BJ (cell line): ENCODE measurements at regions not wholly inside any gene's neighbourhood (a gene's known extent, or its start where the extent isn't known, plus 50 kb on each side); places are given as distances from the start of the nearest gene placed in this dataset.
"Not testable (repeated sequence)": the region's sequence is repeated elsewhere in the genome, so short reads cannot be mapped to it uniquely, and the experiment has no call there.

Experiments
- CTCF ChIA-PET: fragments of 350-600 bp; formaldehyde crosslinking; extraction: SDS; loops from one replicate; lab custom pipeline; 2021; ENCODE audit warnings: antibody characterized with exemption, inconsistent platforms; lab: Yijun Ruan, JAX
- POLR2A ChIA-PET: fragments of 300-600 bp; sonication (Branson Sonifier 250); formaldehyde crosslinking; extraction: SDS; loops from one replicate; lab custom pipeline; 2021; ENCODE audit warnings: antibody characterized with exemption; lab: Charles Lee
- DNase-seq: peaks from one replicate; pipeline ENCODE4 v3.0.0-alpha.2; 2011; ENCODE audit warnings: low read depth
- H3K27me3 ChIP-seq: 2 replicates; pipeline ENCODE4 v1.6.0; 2011; ENCODE audit warnings: low read length; ENCODE audit not compliant: control insufficient read depth, insufficient read depth
- H3K36me3 ChIP-seq: 2 replicates; pipeline ENCODE4 v1.5.1; 2011; ENCODE audit warnings: low read length; ENCODE audit not compliant: control insufficient read depth, insufficient read depth
- H3K4me3 ChIP-seq: 2 replicates; pipeline ENCODE4 v1.5.1; 2011; ENCODE audit warnings: low read depth, mild to moderate bottlenecking, control low read depth, low read length
- CTCF ChIP-seq: IDR thresholded peaks from 2 replicates; pipeline ENCODE4 v1.5.1; 2011; ENCODE audit warnings: low read depth, mild to moderate bottlenecking, control low read depth, inconsistent platforms, low read length, moderate library complexity; ENCODE audit not compliant: insufficient read depth

GRCh38 chr4:148630051-148630450 is 187.8 kb upstream of the NR3C2 start:
- POLR2A ChIA-PET, result no interaction called here
- Histone ChIP-seq H3K4me3 (no peak overlapping the region), H3K36me3 (no peaks in the 10 kb centered on the region), H3K27me3 (no peaks in the 10 kb centered on the region)
- DNase-seq, result no peak
- TF ChIP-seq CTCF, result no peak
- CTCF ChIA-PET, result no interaction called here

GRCh38 chr4:148618856-148619255 is 176.6 kb upstream of the NR3C2 start:
- TF ChIP-seq CTCF, result no peak
- Histone ChIP-seq H3K36me3 (no peaks in the 10 kb centered on the region), H3K27me3 (no peaks in the 10 kb centered on the region), H3K4me3 (no peak overlapping the region)
- ChIA-PET POLR2A (no interaction called here), CTCF (no interaction called here)
- no peak for DNase-seq

- TF ChIP-seq CTCF, result no peak
- ChIA-PET CTCF (no interaction called here), POLR2A (no interaction called here)
- no peaks in the 10 kb centered on the region for H3K36me3 ChIP-seq
- no peak overlapping the region for H3K4me3 ChIP-seq
- no peaks in the 10 kb centered on the region for H3K27me3 ChIP-seq
- no peak for DNase-seq
These were observed 166.8 kb upstream of the NR3C2 start for GRCh38 chr4:148608968-148609367.

GRCh38 chr4:148598418-148599207 is 156.4 kb upstream of the NR3C2 start:
- POLR2A ChIA-PET, result not testable (repeated sequence)

GRCh38 chr4:148589182-148589581 is 147.0 kb upstream of the NR3C2 start:
- ChIA-PET CTCF (no interaction called here), POLR2A (no interaction called here)
- Histone ChIP-seq H3K27me3 (no peaks in the 10 kb centered on the region), H3K36me3 (no peaks in the 10 kb centered on the region), H3K4me3 (no peak overlapping the region)
- no peak for DNase-seq
- TF ChIP-seq CTCF, result no peak

More at GRCh38 chr4:148598418-148599207, 156.4 kb upstream of the NR3C2 start:
- H3K36me3 ChIP-seq, H3K4me3 ChIP-seq, DNase-seq, CTCF ChIA-PET, H3K27me3 ChIP-seq: not testable (repeated sequence)

GRCh38 chr4:148575577-148575976 is 133.4 kb upstream of the NR3C2 start:
- Histone ChIP-seq H3K27me3 (no peaks in the 10 kb centered on the region), H3K36me3 (no peaks in the 10 kb centered on the region), H3K4me3 (no peak overlapping the region)
- CTCF ChIA-PET, result interaction anchor here (1.1 kb wide), 1 partner anchor 10 kb away, joined by 3 read pairs; no protein-coding TSS in a partner anchor
- no peak for TF ChIP-seq CTCF
- DNase-seq, result no peak
- POLR2A ChIA-PET, result no interaction called here
